ENCODE measurements at regions not wholly inside any gene's neighbourhood (a gene's known extent, or its start where the extent isn't known, plus 50 kb on each side); places are given as distances from the start of the nearest gene placed in this dataset.
"Not testable (repeated sequence)": the region's sequence is repeated elsewhere in the genome, so short reads cannot be mapped to it uniquely, and the experiment has no call there.

GRCh38 chr3:127070776-127071175 lies 87.9 kb downstream of the PLXNA1 start:
- Histone ChIP-seq H3K36me3 (ENCODE audit: insufficient read depth, low read length) (no peaks in the 10 kb centered on the region), H2AFZ (ENCODE audit: low read length, unreplicated experiment) (no peak overlapping the region), H3K79me2 (ENCODE audit: control insufficient read depth, insufficient read depth, low read length, unreplicated experiment) (no peaks in the 10 kb centered on the region), H3K4me3 (ENCODE audit: low read depth, low read length) (no peak overlapping the region), H3K27me3 (ENCODE audit: insufficient read depth, low read length) (peaks cover 37% of the 10 kb centered on the region), H3K4me1 (ENCODE audit: control insufficient read depth, insufficient read depth, low read length, unreplicated experiment) (peaks cover under 1% of the 10 kb centered on the region), H3K27ac (ENCODE audit: low read depth, low read length) (no peak overlapping the region)

- no peak overlapping the region for H3K4me3 ChIP-seq (ENCODE audit: low read depth, low read length)
- H2AFZ ChIP-seq (ENCODE audit: low read length, unreplicated experiment) = no peak overlapping the region
- peaks cover 37% of the 10 kb centered on the region for H3K27me3 ChIP-seq (ENCODE audit: insufficient read depth, low read length)
- H3K27ac ChIP-seq (ENCODE audit: low read depth, low read length) = no peak overlapping the region
- no peaks in the 10 kb centered on the region for H3K79me2 ChIP-seq (ENCODE audit: control insufficient read depth, insufficient read depth, low read length, unreplicated experiment)
- no peaks in the 10 kb centered on the region for H3K36me3 ChIP-seq (ENCODE audit: insufficient read depth, low read length)
- no peaks in the 10 kb centered on the region for H3K4me1 ChIP-seq (ENCODE audit: control insufficient read depth, insufficient read depth, low read length, unreplicated experiment)
Observed at GRCh38 chr3:127071597-127072001, 88.7 kb downstream of the PLXNA1 start.

GRCh38 chr3:127072221-127072771 lies 89.4 kb downstream of the PLXNA1 start:
- H2AFZ ChIP-seq (ENCODE audit: low read length, unreplicated experiment) = no peak overlapping the region

GRCh38 chr3:127072971-127073783 lies 90.3 kb downstream of the PLXNA1 start:
- Histone ChIP-seq H2AFZ (ENCODE audit: low read length, unreplicated experiment) (no peak overlapping the region), H3K79me2 (ENCODE audit: control insufficient read depth, insufficient read depth, low read length, unreplicated experiment) (no peaks in the 10 kb centered on the region), H3K27me3 (ENCODE audit: insufficient read depth, low read length) (peaks cover 37% of the 10 kb centered on the region), H3K4me1 (ENCODE audit: control insufficient read depth, insufficient read depth, low read length, unreplicated experiment) (no peaks in the 10 kb centered on the region), H3K4me3 (ENCODE audit: low read depth, low read length) (no peak overlapping the region), H3K27ac (ENCODE audit: low read depth, low read length) (no peak overlapping the region), H3K36me3 (ENCODE audit: insufficient read depth, low read length) (no peaks in the 10 kb centered on the region)

More at GRCh38 chr3:127072221-127072771, 89.4 kb downstream of the PLXNA1 start:
- Histone ChIP-seq H3K27ac (ENCODE audit: low read depth, low read length) (no peak overlapping the region), H3K27me3 (ENCODE audit: insufficient read depth, low read length) (peaks cover 37% of the 10 kb centered on the region), H3K36me3 (ENCODE audit: insufficient read depth, low read length) (no peaks in the 10 kb centered on the region), H3K79me2 (ENCODE audit: control insufficient read depth, insufficient read depth, low read length, unreplicated experiment) (no peaks in the 10 kb centered on the region), H3K4me1 (ENCODE audit: control insufficient read depth, insufficient read depth, low read length, unreplicated experiment) (no peaks in the 10 kb centered on the region), H3K4me3 (ENCODE audit: low read depth, low read length) (no peak overlapping the region)

GRCh38 chr3:127073941-127074820 lies 91.3 kb downstream of the PLXNA1 start:
- H2AFZ ChIP-seq (ENCODE audit: low read length, unreplicated experiment) = no peak overlapping the region
- H3K27me3 ChIP-seq (ENCODE audit: insufficient read depth, low read length) = peaks cover 37% of the 10 kb centered on the region

GRCh38 chr3:127074900-127075360 lies 92.0 kb downstream of the PLXNA1 start:
- H3K4me3 ChIP-seq (ENCODE audit: low read depth, low read length) = no peak overlapping the region
- H3K36me3 ChIP-seq (ENCODE audit: insufficient read depth, low read length) = no peaks in the 10 kb centered on the region
- no peak overlapping the region for H2AFZ ChIP-seq (ENCODE audit: low read length, unreplicated experiment)
- H3K27me3 ChIP-seq (ENCODE audit: insufficient read depth, low read length) = peaks cover 36% of the 10 kb centered on the region
- H3K27ac ChIP-seq (ENCODE audit: low read depth, low read length) = no peak overlapping the region
- H3K4me1 ChIP-seq (ENCODE audit: control insufficient read depth, insufficient read depth, low read length, unreplicated experiment) = no peaks in the 10 kb centered on the region
- no peaks in the 10 kb centered on the region for H3K79me2 ChIP-seq (ENCODE audit: control insufficient read depth, insufficient read depth, low read length, unreplicated experiment)

More at GRCh38 chr3:127073941-127074820, 91.3 kb downstream of the PLXNA1 start:
- no peaks in the 10 kb centered on the region for H3K79me2 ChIP-seq (ENCODE audit: control insufficient read depth, insufficient read depth, low read length, unreplicated experiment)
- H3K27ac ChIP-seq (ENCODE audit: low read depth, low read length) = no peak overlapping the region
- no peak overlapping the region for H3K4me3 ChIP-seq (ENCODE audit: low read depth, low read length)
- no peaks in the 10 kb centered on the region for H3K36me3 ChIP-seq (ENCODE audit: insufficient read depth, low read length)
- no peaks in the 10 kb centered on the region for H3K4me1 ChIP-seq (ENCODE audit: control insufficient read depth, insufficient read depth, low read length, unreplicated experiment)

- H3K79me2 ChIP-seq (ENCODE audit: control insufficient read depth, insufficient read depth, low read length, unreplicated experiment); H3K4me3 ChIP-seq (ENCODE audit: low read depth, low read length); H3K4me1 ChIP-seq (ENCODE audit: control insufficient read depth, insufficient read depth, low read length, unreplicated experiment); H2AFZ ChIP-seq (ENCODE audit: low read length, unreplicated experiment); H3K36me3 ChIP-seq (ENCODE audit: insufficient read depth, low read length); H3K27ac ChIP-seq (ENCODE audit: low read depth, low read length): not testable (repeated sequence)
- peaks cover 23% of the 10 kb centered on the region; the same call in 1 of the 2 replicates for H3K27me3 ChIP-seq (ENCODE audit: insufficient read depth, low read length)
Observed at GRCh38 chr3:127076166-127076992, 93.5 kb downstream of the PLXNA1 start.

GRCh38 chr3:127077068-127077467 lies 94.2 kb downstream of the PLXNA1 start:
- Histone ChIP-seq H3K27me3 (ENCODE audit: insufficient read depth, low read length) (peaks cover 23% of the 10 kb centered on the region; the same call in 1 of the 2 replicates), H3K79me2 (ENCODE audit: control insufficient read depth, insufficient read depth, low read length, unreplicated experiment) (no peaks in the 10 kb centered on the region), H2AFZ (ENCODE audit: low read length, unreplicated experiment) (no peak overlapping the region), H3K27ac (ENCODE audit: low read depth, low read length) (no peak overlapping the region), H3K36me3 (ENCODE audit: insufficient read depth, low read length) (no peaks in the 10 kb centered on the region), H3K4me1 (ENCODE audit: control insufficient read depth, insufficient read depth, low read length, unreplicated experiment) (no peaks in the 10 kb centered on the region), H3K4me3 (ENCODE audit: low read depth, low read length) (no peak overlapping the region)

GRCh38 chr3:127077505-127078064 lies 94.7 kb downstream of the PLXNA1 start:
- peaks cover 19% of the 10 kb centered on the region; the same call in 1 of the 2 replicates for H3K27me3 ChIP-seq (ENCODE audit: insufficient read depth, low read length)
- H3K36me3 ChIP-seq (ENCODE audit: insufficient read depth, low read length) = no peaks in the 10 kb centered on the region
- no peak overlapping the region for H3K4me3 ChIP-seq (ENCODE audit: low read depth, low read length)
- no peaks in the 10 kb centered on the region for H3K4me1 ChIP-seq (ENCODE audit: control insufficient read depth, insufficient read depth, low read length, unreplicated experiment)
- H3K79me2 ChIP-seq (ENCODE audit: control insufficient read depth, insufficient read depth, low read length, unreplicated experiment) = no peaks in the 10 kb centered on the region
- H2AFZ ChIP-seq (ENCODE audit: low read length, unreplicated experiment) = no peak overlapping the region
- H3K27ac ChIP-seq (ENCODE audit: low read depth, low read length) = no peak overlapping the region
